Left lung (tissue), 4 donors: ENCODE measurements at regions not wholly inside any gene's neighbourhood (a gene's known extent, or its start where the extent isn't known, plus 50 kb on each side); places are given as distances from the start of the nearest gene placed in this dataset.

Source experiments
- ATAC-seq: fragments of 200-7000 bp; cut with Tn5 transposase; one replicate; pipeline ENCODE4 v1.9.1; 2020; ENCODE audit warnings: moderate library complexity
- DNase-seq, 4 donors: peaks; one replicate each; pipeline ENCODE4 v3.0.0-alpha.2; 2013 to 2020
- H3K27ac ChIP-seq, 2 donors: fragments of 200-600 bp; sonication (generic) in 1 of 2; one replicate each; pipeline versions ENCODE4 v1.5.0 to v1.8.0; 2020 to 2021
- H3K27me3 ChIP-seq, 2 donors: fragments of 200-600 bp; sonication (generic) in 1 of 2; one replicate each; pipeline versions ENCODE4 v1.5.0 to v1.8.0; 2020 to 2021
- H3K36me3 ChIP-seq, 2 donors: fragments of 200-600 bp; sonication (generic) in 1 of 2; one replicate each; pipeline versions ENCODE4 v1.5.0 to v1.8.0; 2020 to 2021
- H3K4me1 ChIP-seq, 2 donors: fragments of 200-600 bp; one replicate each; pipeline ENCODE4 v1.8.0; 2021
- H3K4me3 ChIP-seq, 2 donors: fragments of 200-600 bp; sonication (generic) in 1 of 2; one replicate each; pipeline versions ENCODE4 v1.5.0 to v1.8.0; 2020 to 2021; ENCODE audit warnings: mild to moderate bottlenecking in 1 of 2
- H3K9me3 ChIP-seq, 2 donors: fragments of 200-600 bp; sonication (generic) in 1 of 2; one replicate each; pipeline versions ENCODE4 v1.5.0 to v1.8.0; 2020 to 2021
- intact Hi-C, 2 donors: fragments of 100-400 bp; cut with DNase I; formaldehyde crosslinking; loops; one replicate each; pipeline versions ENCODE4 v1.11.2 to v1.14.2; 2022
- TF ChIP-seq, protein P1 (sequence below), 2 donors: fragments of 200-600 bp; sonication (generic) in 1 of 2; IDR thresholded peaks; one replicate each; pipeline versions ENCODE4 v1.5.0 to v1.8.0; 2021; ENCODE audit warnings: antibody characterized with exemption in 2 of 2
- donor health status: DM: no; HTN: yes; CAD: no.
- donor health status: DM: no; HTN: no; CAD: no.

DNA sequence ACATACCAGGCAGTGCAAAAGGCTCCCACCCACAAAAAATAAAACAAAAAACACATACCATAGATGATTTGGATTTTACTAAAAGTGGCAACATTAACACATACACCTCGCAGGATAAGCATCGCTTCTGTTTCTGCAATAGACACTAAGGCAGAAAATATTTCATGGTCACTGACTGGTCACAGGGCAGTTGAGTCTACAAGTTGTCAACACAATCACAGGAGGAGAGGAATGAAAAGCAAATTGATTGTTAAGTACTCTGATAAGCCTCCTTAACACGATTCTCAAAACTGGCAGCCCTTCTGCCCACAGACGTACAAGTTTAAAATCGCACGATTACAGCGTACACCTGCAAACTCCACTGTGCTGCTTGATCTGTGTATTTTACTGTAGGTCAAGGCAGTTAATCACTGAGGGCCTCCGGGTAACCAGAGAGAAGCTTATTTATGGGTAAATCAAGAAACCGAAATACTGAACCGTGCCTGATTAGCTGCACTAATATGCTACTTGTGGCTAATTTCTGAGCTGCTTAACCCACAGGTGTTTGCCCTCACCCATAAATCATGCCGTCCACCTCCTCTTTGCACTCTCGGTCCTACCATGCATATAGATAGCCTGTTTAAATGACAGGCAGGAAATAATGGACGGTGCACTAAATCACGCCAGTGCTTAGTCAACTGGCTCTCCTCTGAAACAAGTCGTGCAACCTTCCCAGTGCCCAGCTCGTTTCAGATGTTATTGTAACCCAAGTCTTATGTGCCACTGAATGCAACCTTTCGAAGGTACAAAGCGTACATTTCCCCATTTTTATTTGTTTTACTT, 659.4 kb upstream of the ADAMTS16 start:
- Histone ChIP-seq H3K4me3 (no peak overlapping the region), H3K36me3 (no peaks in the 10 kb centered on the region), H3K9me3 (no peaks in the 10 kb centered on the region), H3K27ac (no peak overlapping the region), H3K27me3 (no peaks in the 10 kb centered on the region), H3K4me1 (no peaks in the 10 kb centered on the region)
- TF ChIP-seq, protein P1, sequence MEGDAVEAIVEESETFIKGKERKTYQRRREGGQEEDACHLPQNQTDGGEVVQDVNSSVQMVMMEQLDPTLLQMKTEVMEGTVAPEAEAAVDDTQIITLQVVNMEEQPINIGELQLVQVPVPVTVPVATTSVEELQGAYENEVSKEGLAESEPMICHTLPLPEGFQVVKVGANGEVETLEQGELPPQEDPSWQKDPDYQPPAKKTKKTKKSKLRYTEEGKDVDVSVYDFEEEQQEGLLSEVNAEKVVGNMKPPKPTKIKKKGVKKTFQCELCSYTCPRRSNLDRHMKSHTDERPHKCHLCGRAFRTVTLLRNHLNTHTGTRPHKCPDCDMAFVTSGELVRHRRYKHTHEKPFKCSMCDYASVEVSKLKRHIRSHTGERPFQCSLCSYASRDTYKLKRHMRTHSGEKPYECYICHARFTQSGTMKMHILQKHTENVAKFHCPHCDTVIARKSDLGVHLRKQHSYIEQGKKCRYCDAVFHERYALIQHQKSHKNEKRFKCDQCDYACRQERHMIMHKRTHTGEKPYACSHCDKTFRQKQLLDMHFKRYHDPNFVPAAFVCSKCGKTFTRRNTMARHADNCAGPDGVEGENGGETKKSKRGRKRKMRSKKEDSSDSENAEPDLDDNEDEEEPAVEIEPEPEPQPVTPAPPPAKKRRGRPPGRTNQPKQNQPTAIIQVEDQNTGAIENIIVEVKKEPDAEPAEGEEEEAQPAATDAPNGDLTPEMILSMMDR (IDR thresholded peaks at IDR 0.05): no peak
- peak; percentile 85 for ATAC-seq
- DNase-seq: no peak
- intact Hi-C loops: no loop called here

DNA sequence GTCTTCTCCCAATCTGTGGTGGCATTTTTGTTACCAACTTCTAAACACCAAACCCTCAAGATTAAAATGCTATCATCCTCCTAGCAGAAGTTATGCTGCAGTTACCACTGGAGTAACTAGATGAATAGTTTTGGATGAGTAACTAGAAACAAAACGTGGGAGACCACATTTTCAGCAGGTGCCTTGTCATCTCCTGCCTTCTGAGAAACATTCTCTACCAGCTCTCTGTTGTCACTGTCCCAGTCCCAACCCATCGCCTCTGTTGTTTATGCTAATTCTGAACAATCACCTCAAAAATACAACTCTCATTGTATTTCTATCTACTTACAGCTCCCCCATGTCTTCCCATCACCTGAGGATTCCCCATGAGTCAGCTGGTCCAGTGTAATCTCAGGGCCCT, 652.5 kb upstream of the ADAMTS16 start:
- TF ChIP-seq, protein P1 (IDR thresholded peaks at IDR 0.05): no peak
- Histone ChIP-seq H3K36me3 (no peaks in the 10 kb centered on the region), H3K4me3 (no peak overlapping the region), H3K27ac (no peak overlapping the region), H3K4me1 (no peaks in the 10 kb centered on the region), H3K9me3 (no peaks in the 10 kb centered on the region), H3K27me3 (no peaks in the 10 kb centered on the region)
- DNase-seq (no peak), ATAC-seq (no peak)
- intact Hi-C loops: no loop called here

DNA sequence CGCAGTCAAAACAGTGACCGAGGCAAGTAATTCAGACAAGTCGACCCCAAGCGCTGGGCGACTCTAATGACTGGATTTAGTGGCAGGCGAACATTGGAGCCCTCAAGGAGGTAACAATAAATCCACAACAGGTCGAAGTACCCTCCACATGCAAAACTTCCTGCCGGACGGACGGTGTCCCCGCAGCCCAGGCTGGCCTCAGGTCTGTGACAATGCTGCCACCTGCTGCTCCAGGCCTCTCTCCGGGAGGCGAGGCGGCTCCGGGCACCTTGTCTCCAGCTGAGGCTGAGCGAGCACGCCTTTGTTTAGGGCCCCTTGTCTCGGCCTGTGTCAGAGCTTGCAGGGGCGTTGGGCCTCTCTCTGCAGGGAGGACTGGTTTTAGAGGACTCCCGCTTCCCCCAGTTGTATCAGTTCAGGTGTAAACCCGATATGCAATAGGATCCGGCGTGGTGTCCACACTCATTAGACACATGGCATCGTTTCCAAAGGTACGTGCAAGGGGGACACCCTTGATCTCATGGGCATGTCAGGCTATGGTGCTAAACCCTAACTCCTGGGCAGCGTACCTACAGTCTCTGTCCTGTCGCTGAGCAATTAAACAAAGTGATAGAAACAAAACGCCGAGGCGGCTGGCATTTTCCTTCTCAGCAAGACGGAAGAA, 628.0 kb upstream of the ADAMTS16 start:
- peak; percentile 97 for ATAC-seq
- intact Hi-C loops: no loop called here

DNA sequence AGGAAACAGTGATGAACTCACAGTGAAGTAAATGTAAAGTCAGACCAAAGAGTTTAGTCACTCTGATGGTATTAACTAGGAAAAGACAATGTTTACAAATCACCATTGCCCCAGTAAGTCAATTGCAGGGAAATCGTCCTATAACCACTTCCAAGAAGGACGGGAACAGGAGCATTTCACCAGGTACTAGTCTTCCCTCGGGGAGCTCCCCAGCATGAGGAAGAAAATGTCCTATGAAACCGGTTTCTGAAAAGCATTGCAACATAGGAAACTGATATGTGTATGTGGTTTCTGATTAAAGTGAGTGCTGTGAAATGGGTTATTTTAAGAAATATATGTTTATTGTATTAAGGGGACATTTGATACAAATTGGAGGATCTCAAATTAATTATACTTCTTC, 626.7 kb upstream of the ADAMTS16 start:
- Histone ChIP-seq H3K4me3 (no peak overlapping the region), H3K4me1 (no peaks in the 10 kb centered on the region), H3K9me3 (no peaks in the 10 kb centered on the region), H3K27me3 (peaks cover 0 to 7% of the 10 kb centered on the region in 2 donors), H3K27ac (no peak overlapping the region), H3K36me3 (no peaks in the 10 kb centered on the region)
- no peak for DNase-seq
- ATAC-seq: no peak
- TF ChIP-seq, protein P1 (IDR thresholded peaks at IDR 0.05): no peak
- intact Hi-C loops: no loop called here

More for the DNA sequence above, 628.0 kb upstream of the ADAMTS16 start:
- peaks cover 0 to 7% of the 10 kb centered on the region in 2 donors for H3K27me3 ChIP-seq
- TF ChIP-seq, protein P1 (IDR thresholded peaks at IDR 0.05): peak; percentile 13 to 34
- H3K4me3 ChIP-seq: peak overlapping the region in 1 of 2 donors; percentile 8
- H3K4me1 ChIP-seq: no peaks in the 10 kb centered on the region
- no peak overlapping the region for H3K27ac ChIP-seq
- peak; percentile 27 to 87 (median 56) for DNase-seq
- H3K36me3 ChIP-seq: no peaks in the 10 kb centered on the region
- no peaks in the 10 kb centered on the region for H3K9me3 ChIP-seq

DNA sequence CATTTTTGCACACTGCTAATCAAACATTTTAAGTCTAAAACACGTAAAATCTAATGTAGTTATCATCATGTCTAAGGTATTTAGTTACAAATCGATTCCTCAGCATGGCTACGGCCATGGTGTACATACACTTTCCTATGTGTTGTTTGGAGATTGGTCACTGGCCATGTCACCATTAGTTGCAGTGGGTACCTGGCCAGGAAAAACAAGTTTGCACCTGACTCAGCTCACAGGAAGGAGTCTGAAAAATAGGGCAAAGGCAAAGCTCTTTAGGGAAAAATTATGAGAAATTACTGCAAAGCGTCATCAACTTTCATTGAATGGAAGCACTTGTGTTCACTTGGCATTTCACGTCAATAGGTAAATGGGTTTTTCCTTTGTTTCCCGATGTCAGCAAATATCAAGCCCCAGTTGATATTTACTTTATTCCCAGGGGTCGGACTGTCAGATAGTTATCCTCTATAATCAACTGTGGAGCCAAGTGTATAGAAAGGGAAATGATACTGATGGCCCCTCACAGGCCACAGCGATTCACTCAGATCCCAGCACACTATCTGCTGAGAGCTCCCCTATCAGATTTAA, 626.0 kb upstream of the ADAMTS16 start:
- DNase-seq (no peak), ATAC-seq (no peak)
- Histone ChIP-seq H3K27ac (no peak overlapping the region), H3K4me3 (no peak overlapping the region), H3K27me3 (peaks cover 0 to 7% of the 10 kb centered on the region in 2 donors), H3K4me1 (no peaks in the 10 kb centered on the region), H3K36me3 (no peaks in the 10 kb centered on the region), H3K9me3 (no peaks in the 10 kb centered on the region)
- intact Hi-C loops: no loop called here
- TF ChIP-seq, protein P1 (IDR thresholded peaks at IDR 0.05): no peak
